NCI-H2227 (cell line): ENCODE measurements at regions not wholly inside any gene's neighbourhood (a gene's known extent, or its start where the extent isn't known, plus 50 kb on each side); places are given as distances from the start of the nearest gene placed in this dataset.
A peak's percentile ranks its signal among the peaks of the same experiment; 100 is the strongest.

ENCODE experiments used
- DNase-seq: peaks from one replicate; lab custom pipeline; 2025; ENCODE audit not compliant: unreplicated experiment; lab: John Stamatoyannopoulos, UW

- DNase-seq = no peak
Measured at GRCh38 chrX:39613997-39614679, 483.6 kb downstream of the BCOR start.

GRCh38 chrX:39614680-39614998 is 483.1 kb downstream of the BCOR start:
- DNase-seq = no peak

GRCh38 chrX:39616098-39616729 is 481.5 kb downstream of the BCOR start:
- DNase-seq = no peak

- no peak for DNase-seq
Measured at GRCh38 chrX:39616731-39617130, 481.0 kb downstream of the BCOR start.

GRCh38 chrX:39618178-39618577 is 479.6 kb downstream of the BCOR start:
- DNase-seq = no peak

- DNase-seq = no peak
Measured at GRCh38 chrX:39619182-39620009, 478.4 kb downstream of the BCOR start.

GRCh38 chrX:39624166-39624565 is 473.6 kb downstream of the BCOR start:
- DNase-seq = no peak

GRCh38 chrX:39625810-39626209 is 471.9 kb downstream of the BCOR start:
- DNase-seq = no peak

GRCh38 chrX:39626749-39627148 is 471.0 kb downstream of the BCOR start:
- DNase-seq = no peak

- DNase-seq = peak; percentile 11
Measured at GRCh38 chrX:39627257-39627656, 470.5 kb downstream of the BCOR start.

GRCh38 chrX:39629001-39629400 is 468.8 kb downstream of the BCOR start:
- no peak for DNase-seq

- no peak for DNase-seq
Measured at GRCh38 chrX:39630344-39630743, 467.4 kb downstream of the BCOR start.

- DNase-seq = no peak
Measured at GRCh38 chrX:39631276-39632229, 466.2 kb downstream of the BCOR start.

- no peak for DNase-seq
Measured at GRCh38 chrX:39633293-39633692, 464.5 kb downstream of the BCOR start.

GRCh38 chrX:39636481-39636880 is 461.3 kb downstream of the BCOR start:
- DNase-seq = no peak

GRCh38 chrX:39638526-39638925 is 459.2 kb downstream of the BCOR start:
- DNase-seq = no peak

GRCh38 chrX:39639871-39640270 is 457.9 kb downstream of the BCOR start:
- DNase-seq = no peak

GRCh38 chrX:39640866-39641265 is 456.9 kb downstream of the BCOR start:
- no peak for DNase-seq

GRCh38 chrX:39642071-39642470 is 455.7 kb downstream of the BCOR start:
- DNase-seq = no peak

- no peak for DNase-seq
Measured at GRCh38 chrX:39643550-39643949, 454.2 kb downstream of the BCOR start.
